SU-DHL-6 (cell line): ENCODE measurements at regions not wholly inside any gene's neighbourhood (a gene's known extent, or its start where the extent isn't known, plus 50 kb on each side); places are given as distances from the start of the nearest gene placed in this dataset.

Experiments used
- EZH2phosphoT487 ChIP-seq: fragments of 200-600 bp; sonication (generic), shearing (Covaris generic); conservative IDR thresholded peaks from 2 replicates; pipeline ENCODE4 v1.6.1; 2018; ENCODE audit warnings: mild to moderate bottlenecking, antibody characterized with exemption, low read length, moderate library complexity, mixed read lengths
- TF ChIP-seq, protein P1 (sequence below): fragments of 200-600 bp; sonication (generic); IDR thresholded peaks from one replicate; pipeline ENCODE4 v1.5.1; 2017; ENCODE audit warnings: antibody characterized with exemption, mild to moderate bottlenecking, low read length, moderate library complexity; ENCODE audit not compliant: insufficient read depth, poor library complexity, severe bottlenecking

GRCh38 chr5:173826428-173827350 is 61.5 kb upstream of the CPEB4 start:
- TF ChIP-seq, protein P1, sequence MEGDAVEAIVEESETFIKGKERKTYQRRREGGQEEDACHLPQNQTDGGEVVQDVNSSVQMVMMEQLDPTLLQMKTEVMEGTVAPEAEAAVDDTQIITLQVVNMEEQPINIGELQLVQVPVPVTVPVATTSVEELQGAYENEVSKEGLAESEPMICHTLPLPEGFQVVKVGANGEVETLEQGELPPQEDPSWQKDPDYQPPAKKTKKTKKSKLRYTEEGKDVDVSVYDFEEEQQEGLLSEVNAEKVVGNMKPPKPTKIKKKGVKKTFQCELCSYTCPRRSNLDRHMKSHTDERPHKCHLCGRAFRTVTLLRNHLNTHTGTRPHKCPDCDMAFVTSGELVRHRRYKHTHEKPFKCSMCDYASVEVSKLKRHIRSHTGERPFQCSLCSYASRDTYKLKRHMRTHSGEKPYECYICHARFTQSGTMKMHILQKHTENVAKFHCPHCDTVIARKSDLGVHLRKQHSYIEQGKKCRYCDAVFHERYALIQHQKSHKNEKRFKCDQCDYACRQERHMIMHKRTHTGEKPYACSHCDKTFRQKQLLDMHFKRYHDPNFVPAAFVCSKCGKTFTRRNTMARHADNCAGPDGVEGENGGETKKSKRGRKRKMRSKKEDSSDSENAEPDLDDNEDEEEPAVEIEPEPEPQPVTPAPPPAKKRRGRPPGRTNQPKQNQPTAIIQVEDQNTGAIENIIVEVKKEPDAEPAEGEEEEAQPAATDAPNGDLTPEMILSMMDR = no peak
- TF ChIP-seq EZH2phosphoT487 = no peak
